ENCODE measurements at regions not wholly inside any gene's neighbourhood (a gene's known extent, or its start where the extent isn't known, plus 50 kb on each side); places are given as distances from the start of the nearest gene placed in this dataset.

GRCh38 chr3:34869696-34870095, 769.6 kb upstream of the ARPP21 start:
- no peaks in the 10 kb centered on the region for H3K79me2 ChIP-seq (ENCODE audit: control insufficient read depth, insufficient read depth, low read length)
- no peaks in the 10 kb centered on the region for H3K27me3 ChIP-seq (ENCODE audit: control insufficient read depth, extremely low read depth, insufficient read depth, low read length)
- no peaks in the 10 kb centered on the region for H4K20me1 ChIP-seq (ENCODE audit: control insufficient read depth, extremely low read depth, insufficient read depth, low read length)
- H3K9me1 ChIP-seq (ENCODE audit: control insufficient read depth, extremely low read depth, insufficient read depth, low read length), result no peaks in the 10 kb centered on the region
- no peak for TF ChIP-seq EZH2 (IDR thresholded peaks at IDR 0.05; ENCODE audit: low read length)
- TF ChIP-seq, protein P1, sequence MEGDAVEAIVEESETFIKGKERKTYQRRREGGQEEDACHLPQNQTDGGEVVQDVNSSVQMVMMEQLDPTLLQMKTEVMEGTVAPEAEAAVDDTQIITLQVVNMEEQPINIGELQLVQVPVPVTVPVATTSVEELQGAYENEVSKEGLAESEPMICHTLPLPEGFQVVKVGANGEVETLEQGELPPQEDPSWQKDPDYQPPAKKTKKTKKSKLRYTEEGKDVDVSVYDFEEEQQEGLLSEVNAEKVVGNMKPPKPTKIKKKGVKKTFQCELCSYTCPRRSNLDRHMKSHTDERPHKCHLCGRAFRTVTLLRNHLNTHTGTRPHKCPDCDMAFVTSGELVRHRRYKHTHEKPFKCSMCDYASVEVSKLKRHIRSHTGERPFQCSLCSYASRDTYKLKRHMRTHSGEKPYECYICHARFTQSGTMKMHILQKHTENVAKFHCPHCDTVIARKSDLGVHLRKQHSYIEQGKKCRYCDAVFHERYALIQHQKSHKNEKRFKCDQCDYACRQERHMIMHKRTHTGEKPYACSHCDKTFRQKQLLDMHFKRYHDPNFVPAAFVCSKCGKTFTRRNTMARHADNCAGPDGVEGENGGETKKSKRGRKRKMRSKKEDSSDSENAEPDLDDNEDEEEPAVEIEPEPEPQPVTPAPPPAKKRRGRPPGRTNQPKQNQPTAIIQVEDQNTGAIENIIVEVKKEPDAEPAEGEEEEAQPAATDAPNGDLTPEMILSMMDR (optimal IDR thresholded peaks at IDR 0.05 in 1 of 3, IDR thresholded peaks at IDR 0.05 in 1 of 3, conservative IDR thresholded peaks at IDR 0.05 in 1 of 3; ENCODE audit: extremely low read depth in 1 of 3, insufficient read depth in 2 of 3, low read length in 3 of 3), result no peak
- DNase-seq (ENCODE audit: low read depth, low spot score), result no peak
- no peak overlapping the region for H3K27ac ChIP-seq (ENCODE audit: control insufficient read depth, insufficient read depth, low read length)
- no peak for FAIRE-seq
- no peaks in the 10 kb centered on the region for H3K4me1 ChIP-seq (ENCODE audit: control insufficient read depth, extremely low read depth, insufficient read depth, low read length)
- H3K36me3 ChIP-seq (ENCODE audit: control insufficient read depth in 2 of 2, extremely low read depth in 1 of 2, insufficient read depth in 2 of 2, low read length in 2 of 2), result no peaks in the 10 kb centered on the region
- H3K4me2 ChIP-seq (ENCODE audit: control insufficient read depth, extremely low read depth, insufficient read depth, low read depth, low read length), result no peak overlapping the region
- H3K4me3 ChIP-seq (ENCODE audit: control insufficient read depth in 2 of 3, extremely low read depth in 1 of 3, insufficient read depth in 2 of 3, low read depth in 1 of 3, low read length in 3 of 3), result no peak overlapping the region
- no peak overlapping the region for H3K9ac ChIP-seq (ENCODE audit: control insufficient read depth, extremely low read depth, insufficient read depth, low read length)
- H3K9me3 ChIP-seq (ENCODE audit: control insufficient read depth, low read depth, low read length), result no peaks in the 10 kb centered on the region
- H2AFZ ChIP-seq (ENCODE audit: control insufficient read depth, low read length), result no peak overlapping the region
- dilution Hi-C loops (cut with MboI; ENCODE audit: extremely low pct_ligation_motif_present, low sequenced_read_pairs), result no loop called here

- Histone ChIP-seq H3K79me2 (ENCODE audit: control insufficient read depth, insufficient read depth, low read length) (no peaks in the 10 kb centered on the region), H3K9me3 (ENCODE audit: control insufficient read depth, low read depth, low read length) (no peaks in the 10 kb centered on the region), H3K4me3 (ENCODE audit: control insufficient read depth in 2 of 3, extremely low read depth in 1 of 3, insufficient read depth in 2 of 3, low read depth in 1 of 3, low read length in 3 of 3) (no peak overlapping the region), H3K27me3 (ENCODE audit: control insufficient read depth, extremely low read depth, insufficient read depth, low read length) (no peaks in the 10 kb centered on the region), H3K36me3 (ENCODE audit: control insufficient read depth in 2 of 2, extremely low read depth in 1 of 2, insufficient read depth in 2 of 2, low read length in 2 of 2) (no peaks in the 10 kb centered on the region), H3K4me2 (ENCODE audit: control insufficient read depth, extremely low read depth, insufficient read depth, low read depth, low read length) (no peak overlapping the region), H3K9me1 (ENCODE audit: control insufficient read depth, extremely low read depth, insufficient read depth, low read length) (no peaks in the 10 kb centered on the region), H3K9ac (ENCODE audit: control insufficient read depth, extremely low read depth, insufficient read depth, low read length) (no peak overlapping the region), H3K27ac (ENCODE audit: control insufficient read depth, insufficient read depth, low read length) (no peak overlapping the region), H3K4me1 (ENCODE audit: control insufficient read depth, extremely low read depth, insufficient read depth, low read length) (no peaks in the 10 kb centered on the region), H4K20me1 (ENCODE audit: control insufficient read depth, extremely low read depth, insufficient read depth, low read length) (no peaks in the 10 kb centered on the region), H2AFZ (ENCODE audit: control insufficient read depth, low read length) (no peak overlapping the region)
- no peak for TF ChIP-seq EZH2 (IDR thresholded peaks at IDR 0.05; ENCODE audit: low read length)
- TF ChIP-seq, protein P1 (optimal IDR thresholded peaks at IDR 0.05 in 1 of 3, IDR thresholded peaks at IDR 0.05 in 1 of 3, conservative IDR thresholded peaks at IDR 0.05 in 1 of 3; ENCODE audit: extremely low read depth in 1 of 3, insufficient read depth in 2 of 3, low read length in 3 of 3), result no peak
- DNase-seq (ENCODE audit: low read depth, low spot score) (no peak), FAIRE-seq (no peak)
- dilution Hi-C loops (cut with MboI; ENCODE audit: extremely low pct_ligation_motif_present, low sequenced_read_pairs), result no loop called here
These were observed 766.9 kb upstream of the ARPP21 start for GRCh38 chr3:34872406-34872805.

Measured in keratinocyte (primary cell).